K562 (cell line): ENCODE measurements at regions not wholly inside any gene's neighbourhood (a gene's known extent, or its start where the extent isn't known, plus 50 kb on each side); places are given as distances from the start of the nearest gene placed in this dataset.

Source experiments
- CHCHD3 ChIP-seq: fragments of 250-450 bp; sonication (Bioruptor Pico); IDR thresholded peaks from 2 replicates; pipeline ENCODE4 v2.1.2; 2022; ENCODE audit warnings: mild to moderate bottlenecking
- MEF2A ChIP-seq: IDR thresholded peaks from 2 replicates; pipeline ENCODE4 v1.6.1; 2011; ENCODE audit warnings: low read depth, mild to moderate bottlenecking, low read length, moderate library complexity; ENCODE audit not compliant: control insufficient read depth
- TAL1 ChIP-seq: fragments of 450-650 bp; IDR thresholded peaks from 2 replicates; pipeline ENCODE4 v1.6.1; 2016; ENCODE audit warnings: mild to moderate bottlenecking
- ZBTB17 ChIP-seq: fragments of 450-650 bp; formaldehyde crosslinking; IDR thresholded peaks from 2 replicates; pipeline ENCODE4 v1.4.0; 2020; ENCODE audit warnings: mild to moderate bottlenecking
- ZNF274 ChIP-seq: IDR thresholded peaks from 2 replicates; pipeline ENCODE4 v1.6.1; 2011; ENCODE audit warnings: low read depth, mild to moderate bottlenecking, low read length, moderate library complexity, borderline replicate concordance
- TF ChIP-seq, protein P1 (sequence below): sonication (generic); formaldehyde crosslinking; IDR thresholded peaks from 2 replicates; pipeline ENCODE4 v1.8.1; 2022; ENCODE audit warnings: missing genetic modification reagents
- TF ChIP-seq, protein P2 (sequence below), 2 experiments: fragments of 450-650 bp in 1 of 2; sonication (generic) in 1 of 2; formaldehyde crosslinking in 1 of 2; IDR thresholded peaks; 2 replicates each; pipeline versions ENCODE4 v1.7.1 to v1.9.0; 2016 to 2022; ENCODE audit warnings: inconsistent platforms in 1 of 2, mild to moderate bottlenecking in 1 of 2, missing genetic modification reagents in 1 of 2
- TF ChIP-seq, protein P3 (sequence below): fragments of 250-450 bp; sonication (Bioruptor Pico); IDR thresholded peaks from 2 replicates; pipeline ENCODE4 v1.5.0; 2020; ENCODE audit warnings: mild to moderate bottlenecking, borderline replicate concordance
- TF ChIP-seq, protein P4 (sequence below): sonication (generic); formaldehyde crosslinking; IDR thresholded peaks from 2 replicates; pipeline ENCODE4 v1.8.0; 2022; ENCODE audit warnings: mild to moderate bottlenecking, missing genetic modification reagents

DNA sequence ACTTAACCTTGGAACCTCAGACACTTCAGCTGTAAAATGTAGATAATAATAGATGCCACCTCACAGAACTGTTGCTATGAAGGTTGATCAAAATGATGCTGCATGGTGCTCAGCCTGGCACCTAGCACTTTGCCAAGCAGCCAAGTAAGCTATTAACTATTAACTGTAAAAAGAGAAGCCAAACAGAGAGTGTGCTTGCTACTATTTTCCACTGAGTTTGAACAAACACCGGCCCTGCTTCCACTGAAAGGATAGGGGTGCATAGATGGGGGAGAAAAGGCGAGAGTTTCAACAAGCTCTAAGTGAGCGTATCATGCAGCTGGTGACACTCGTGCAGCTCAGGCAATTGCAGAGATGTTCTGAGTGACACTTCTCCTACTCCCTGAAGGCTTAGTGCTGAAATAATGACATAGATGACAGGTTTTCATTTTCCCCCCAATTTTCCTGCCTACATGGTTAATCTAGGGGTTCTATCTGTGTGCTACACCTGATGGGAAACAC lies 78.2 kb downstream of the GPR88 start (continued):
- TF ChIP-seq CHCHD3 (CRISPR knock-in tag) (no peak), ZNF274 (no peak), TAL1 (no peak), ZBTB17 (CRISPR knock-in tag) (no peak), MEF2A (no peak)
- TF ChIP-seq, protein P1, sequence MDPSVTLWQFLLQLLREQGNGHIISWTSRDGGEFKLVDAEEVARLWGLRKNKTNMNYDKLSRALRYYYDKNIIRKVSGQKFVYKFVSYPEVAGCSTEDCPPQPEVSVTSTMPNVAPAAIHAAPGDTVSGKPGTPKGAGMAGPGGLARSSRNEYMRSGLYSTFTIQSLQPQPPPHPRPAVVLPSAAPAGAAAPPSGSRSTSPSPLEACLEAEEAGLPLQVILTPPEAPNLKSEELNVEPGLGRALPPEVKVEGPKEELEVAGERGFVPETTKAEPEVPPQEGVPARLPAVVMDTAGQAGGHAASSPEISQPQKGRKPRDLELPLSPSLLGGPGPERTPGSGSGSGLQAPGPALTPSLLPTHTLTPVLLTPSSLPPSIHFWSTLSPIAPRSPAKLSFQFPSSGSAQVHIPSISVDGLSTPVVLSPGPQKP (CRISPR knock-in tag), result no peak
- TF ChIP-seq, protein P2, sequence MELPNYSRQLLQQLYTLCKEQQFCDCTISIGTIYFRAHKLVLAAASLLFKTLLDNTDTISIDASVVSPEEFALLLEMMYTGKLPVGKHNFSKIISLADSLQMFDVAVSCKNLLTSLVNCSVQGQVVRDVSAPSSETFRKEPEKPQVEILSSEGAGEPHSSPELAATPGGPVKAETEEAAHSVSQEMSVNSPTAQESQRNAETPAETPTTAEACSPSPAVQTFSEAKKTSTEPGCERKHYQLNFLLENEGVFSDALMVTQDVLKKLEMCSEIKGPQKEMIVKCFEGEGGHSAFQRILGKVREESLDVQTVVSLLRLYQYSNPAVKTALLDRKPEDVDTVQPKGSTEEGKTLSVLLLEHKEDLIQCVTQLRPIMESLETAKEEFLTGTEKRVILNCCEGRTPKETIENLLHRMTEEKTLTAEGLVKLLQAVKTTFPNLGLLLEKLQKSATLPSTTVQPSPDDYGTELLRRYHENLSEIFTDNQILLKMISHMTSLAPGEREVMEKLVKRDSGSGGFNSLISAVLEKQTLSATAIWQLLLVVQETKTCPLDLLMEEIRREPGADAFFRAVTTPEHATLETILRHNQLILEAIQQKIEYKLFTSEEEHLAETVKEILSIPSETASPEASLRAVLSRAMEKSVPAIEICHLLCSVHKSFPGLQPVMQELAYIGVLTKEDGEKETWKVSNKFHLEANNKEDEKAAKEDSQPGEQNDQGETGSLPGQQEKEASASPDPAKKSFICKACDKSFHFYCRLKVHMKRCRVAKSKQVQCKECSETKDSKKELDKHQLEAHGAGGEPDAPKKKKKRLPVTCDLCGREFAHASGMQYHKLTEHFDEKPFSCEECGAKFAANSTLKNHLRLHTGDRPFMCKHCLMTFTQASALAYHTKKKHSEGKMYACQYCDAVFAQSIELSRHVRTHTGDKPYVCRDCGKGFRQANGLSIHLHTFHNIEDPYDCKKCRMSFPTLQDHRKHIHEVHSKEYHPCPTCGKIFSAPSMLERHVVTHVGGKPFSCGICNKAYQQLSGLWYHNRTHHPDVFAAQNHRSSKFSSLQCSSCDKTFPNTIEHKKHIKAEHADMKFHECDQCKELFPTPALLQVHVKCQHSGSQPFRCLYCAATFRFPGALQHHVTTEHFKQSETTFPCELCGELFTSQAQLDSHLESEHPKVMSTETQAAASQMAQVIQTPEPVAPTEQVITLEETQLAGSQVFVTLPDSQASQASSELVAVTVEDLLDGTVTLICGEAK (IDR thresholded peaks at IDR 0.05), result no peak
- TF ChIP-seq, protein P2 (CRISPR knock-in tag; IDR thresholded peaks at IDR 0.05), result no peak
- TF ChIP-seq, protein P3, sequence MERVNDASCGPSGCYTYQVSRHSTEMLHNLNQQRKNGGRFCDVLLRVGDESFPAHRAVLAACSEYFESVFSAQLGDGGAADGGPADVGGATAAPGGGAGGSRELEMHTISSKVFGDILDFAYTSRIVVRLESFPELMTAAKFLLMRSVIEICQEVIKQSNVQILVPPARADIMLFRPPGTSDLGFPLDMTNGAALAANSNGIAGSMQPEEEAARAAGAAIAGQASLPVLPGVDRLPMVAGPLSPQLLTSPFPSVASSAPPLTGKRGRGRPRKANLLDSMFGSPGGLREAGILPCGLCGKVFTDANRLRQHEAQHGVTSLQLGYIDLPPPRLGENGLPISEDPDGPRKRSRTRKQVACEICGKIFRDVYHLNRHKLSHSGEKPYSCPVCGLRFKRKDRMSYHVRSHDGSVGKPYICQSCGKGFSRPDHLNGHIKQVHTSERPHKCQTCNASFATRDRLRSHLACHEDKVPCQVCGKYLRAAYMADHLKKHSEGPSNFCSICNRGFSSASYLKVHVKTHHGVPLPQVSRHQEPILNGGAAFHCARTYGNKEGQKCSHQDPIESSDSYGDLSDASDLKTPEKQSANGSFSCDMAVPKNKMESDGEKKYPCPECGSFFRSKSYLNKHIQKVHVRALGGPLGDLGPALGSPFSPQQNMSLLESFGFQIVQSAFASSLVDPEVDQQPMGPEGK (CRISPR knock-in tag), result no peak
- TF ChIP-seq, protein P4, sequence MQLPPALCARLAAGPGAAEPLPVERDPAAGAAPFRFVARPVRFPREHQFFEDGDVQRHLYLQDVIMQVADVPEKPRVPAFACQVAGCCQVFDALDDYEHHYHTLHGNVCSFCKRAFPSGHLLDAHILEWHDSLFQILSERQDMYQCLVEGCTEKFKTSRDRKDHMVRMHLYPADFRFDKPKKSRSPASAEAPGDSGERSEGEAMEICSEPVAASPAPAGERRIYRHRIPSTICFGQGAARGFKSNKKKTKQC (CRISPR knock-in tag), result no peak
